HL-60 (cell line): ENCODE measurements at regions not wholly inside any gene's neighbourhood (a gene's known extent, or its start where the extent isn't known, plus 50 kb on each side); places are given as distances from the start of the nearest gene placed in this dataset.

Experiments
- CTCF ChIP-seq: IDR thresholded peaks from one replicate; pipeline ENCODE4 v1.5.1; 2011; ENCODE audit warnings: low read length, control low read depth, inconsistent platforms; ENCODE audit not compliant: insufficient read depth
- POLR2AphosphoS5 ChIP-seq: IDR thresholded peaks from 2 replicates; pipeline ENCODE4 v1.6.1; 2012; ENCODE audit warnings: low read depth

DNA sequence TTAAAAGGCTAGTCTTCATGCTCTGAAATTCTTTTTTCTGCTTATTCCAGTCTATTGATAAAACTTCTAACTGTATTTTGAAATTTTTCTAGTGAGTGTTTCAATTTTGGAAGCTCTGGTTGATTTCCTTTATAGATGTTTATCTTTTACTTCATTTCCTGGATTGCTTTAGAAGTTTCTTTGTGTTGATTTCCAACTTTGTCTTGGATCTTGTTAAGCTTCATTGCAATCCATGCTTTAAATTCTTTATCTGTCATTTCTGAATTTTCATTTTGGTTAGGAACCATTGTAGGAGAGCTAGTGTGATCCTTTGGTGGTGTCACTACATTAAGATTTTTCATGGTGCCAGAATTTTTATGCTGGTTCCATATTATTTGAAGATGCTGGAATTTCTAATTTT lies 105.2 kb upstream of the DCBLD2 start:
- TF ChIP-seq CTCF (no peak), POLR2AphosphoS5 (no peak)
